SU-DHL-6 (cell line): ENCODE measurements at regions not wholly inside any gene's neighbourhood (a gene's known extent, or its start where the extent isn't known, plus 50 kb on each side); places are given as distances from the start of the nearest gene placed in this dataset.

ENCODE experiments used
- CTCF ChIP-seq: fragments of 200-600 bp; sonication (generic); IDR thresholded peaks from one replicate; pipeline ENCODE4 v1.5.1; 2017; ENCODE audit warnings: antibody characterized with exemption, mild to moderate bottlenecking, low read length, moderate library complexity; ENCODE audit not compliant: insufficient read depth, poor library complexity, severe bottlenecking
- EZH2phosphoT487 ChIP-seq: fragments of 200-600 bp; sonication (generic), shearing (Covaris generic); conservative IDR thresholded peaks from 2 replicates; pipeline ENCODE4 v1.6.1; 2018; ENCODE audit warnings: mild to moderate bottlenecking, antibody characterized with exemption, low read length, moderate library complexity, mixed read lengths

GRCh38 chr4:159464302-159464701 is 361.4 kb downstream of the RAPGEF2 start:
- TF ChIP-seq CTCF (no peak), EZH2phosphoT487 (no peak)
